ENCODE measurements at regions not wholly inside any gene's neighbourhood (a gene's known extent, or its start where the extent isn't known, plus 50 kb on each side); places are given as distances from the start of the nearest gene placed in this dataset.

DNA sequence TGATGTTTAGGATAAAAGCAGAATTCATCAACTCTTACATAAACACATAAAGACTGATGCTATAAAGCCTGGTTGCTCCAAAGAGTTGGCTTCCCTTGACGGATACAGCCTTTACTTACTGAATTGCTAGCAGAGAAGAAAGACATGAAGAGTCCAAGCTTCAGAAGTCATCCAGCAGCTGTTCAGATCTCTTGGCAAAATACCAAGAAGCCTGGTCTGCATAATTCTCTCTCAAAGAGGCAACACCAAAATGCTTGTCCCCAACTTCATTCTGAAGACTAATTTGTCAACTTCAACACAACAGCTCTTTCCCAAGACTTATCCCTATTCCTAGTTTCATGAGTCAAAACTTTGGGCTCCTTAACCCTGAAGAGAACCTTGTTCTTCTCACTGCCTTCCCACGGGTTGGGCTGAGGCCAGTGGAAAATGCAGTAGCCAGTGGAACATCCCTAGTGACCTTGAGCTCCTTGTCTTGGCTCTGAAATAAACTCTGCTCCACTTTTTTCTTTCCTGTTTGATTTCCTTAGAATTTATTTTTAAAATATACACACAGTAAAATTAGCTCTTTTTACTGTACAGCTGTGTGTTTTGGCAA, 119.2 kb upstream of the THBS1 start:
- no peak for DNase-seq

- DNase-seq = no peak
Observed at GRCh38 chr15:39462691-39463090, 118.2 kb upstream of the THBS1 start.

DNA sequence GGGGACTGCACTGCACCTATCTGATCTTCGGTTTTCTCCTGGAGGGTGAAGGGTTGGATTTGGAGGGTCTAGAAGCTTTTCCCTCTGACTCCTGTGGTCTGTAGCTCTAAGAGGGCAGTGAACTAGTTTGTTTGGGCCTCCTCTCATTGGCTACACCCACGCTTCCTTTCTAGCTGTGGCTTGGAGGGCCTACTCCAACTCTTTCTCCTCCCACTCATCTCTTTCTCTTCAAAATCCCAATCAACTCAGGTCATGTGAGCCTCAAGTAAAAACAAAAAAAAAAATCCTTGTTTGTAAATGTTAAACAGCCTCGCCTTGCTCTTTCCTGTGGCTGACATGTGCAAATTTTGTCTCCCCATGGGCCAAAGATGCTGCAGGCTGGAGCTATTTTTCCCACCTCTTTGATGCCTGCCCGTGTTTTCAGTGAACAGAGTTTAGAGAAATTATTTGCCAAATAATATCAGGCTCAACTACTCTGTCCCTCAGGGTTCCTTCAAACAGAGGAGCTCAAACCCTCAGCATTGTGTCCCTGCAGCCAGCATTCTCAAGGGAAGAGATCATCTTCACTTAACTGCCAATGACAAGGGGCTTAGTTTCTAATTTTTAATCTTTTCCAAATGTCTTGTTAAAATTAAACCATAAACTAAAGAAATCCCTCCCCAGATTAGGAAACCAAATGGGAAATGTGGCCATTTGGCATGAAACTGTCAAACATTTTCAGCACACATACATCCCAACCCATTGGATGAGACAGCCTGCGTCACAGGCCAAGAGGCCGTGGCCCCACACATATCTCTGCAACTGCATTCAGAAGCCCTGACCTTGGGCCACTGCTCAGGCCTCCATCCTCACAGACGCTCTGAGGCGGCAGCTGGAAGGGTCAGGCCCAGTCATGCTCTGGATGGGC, 114.8 kb upstream of the THBS1 start:
- peak; percentile 43 to 57 for DNase-seq

- DNase-seq = no peak
Observed at GRCh38 chr15:39466750-39467105, 114.2 kb upstream of the THBS1 start.

DNA sequence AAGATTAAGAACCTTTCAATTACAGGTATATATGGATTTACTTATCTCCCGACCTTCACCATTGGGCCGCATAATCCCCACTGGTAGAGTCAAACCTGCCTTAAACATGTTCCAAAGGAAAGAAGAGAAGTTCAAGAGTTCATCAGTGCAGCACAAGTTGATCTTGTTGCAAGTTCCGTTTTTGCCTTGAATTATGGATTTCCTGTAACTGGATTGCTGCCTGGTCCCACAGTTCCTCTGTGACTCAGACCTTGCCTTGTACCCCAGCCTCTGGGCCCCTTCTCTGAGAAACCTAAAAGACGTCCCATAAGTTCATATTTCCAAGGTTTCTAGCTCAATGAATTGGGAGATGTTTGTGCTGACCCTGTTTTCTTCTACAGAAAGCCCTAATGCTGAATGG, 112.5 kb upstream of the THBS1 start:
- DNase-seq = peak; percentile 87 to 90

GRCh38 chr15:39468828-39469227, 112.1 kb upstream of the THBS1 start:
- DNase-seq = peak; percentile 56 to 85

DNA sequence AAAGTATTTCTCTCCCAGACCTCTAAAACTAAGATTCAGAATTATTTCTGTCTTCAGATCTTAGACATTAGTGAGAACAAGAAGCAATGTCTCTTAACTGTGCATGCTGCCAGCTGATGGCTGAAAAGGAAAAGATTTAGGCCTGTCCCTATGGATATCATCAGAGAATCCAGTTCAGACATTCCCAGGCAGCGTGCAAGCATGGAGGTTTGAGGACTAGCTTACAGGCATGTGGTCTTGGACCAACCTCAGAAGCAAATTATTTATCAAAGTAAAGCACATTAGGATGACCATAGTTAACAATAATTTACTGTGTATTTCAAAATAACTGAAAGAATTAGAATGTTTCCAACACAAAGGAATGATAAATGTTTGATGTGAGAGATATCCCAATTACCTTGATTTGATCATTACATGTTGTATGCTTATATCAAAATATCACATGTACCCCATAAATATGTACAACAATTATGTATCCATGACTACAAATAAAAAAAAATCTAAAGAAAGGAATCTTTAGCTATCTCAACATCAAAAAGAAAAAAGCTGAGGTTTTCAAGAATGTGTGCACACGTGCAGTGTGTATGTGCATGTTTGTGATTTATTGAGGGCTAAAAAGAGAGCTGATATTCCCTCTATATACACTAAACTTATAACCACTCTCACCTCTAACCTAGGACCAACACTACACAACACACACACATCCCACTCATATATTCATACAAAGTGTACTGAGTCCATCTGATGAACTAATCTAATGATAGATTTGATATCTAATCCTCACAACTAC, 108.9 kb upstream of the THBS1 start:
- DNase-seq = no peak

- DNase-seq = peak; percentile 35 to 54
Observed at GRCh38 chr15:39472621-39473297, 108.1 kb upstream of the THBS1 start.

GRCh38 chr15:39473298-39473947, 107.5 kb upstream of the THBS1 start:
- peak; percentile 18 to 59 for DNase-seq

GRCh38 chr15:39474657-39475056, 106.2 kb upstream of the THBS1 start:
- DNase-seq = no peak

DNA sequence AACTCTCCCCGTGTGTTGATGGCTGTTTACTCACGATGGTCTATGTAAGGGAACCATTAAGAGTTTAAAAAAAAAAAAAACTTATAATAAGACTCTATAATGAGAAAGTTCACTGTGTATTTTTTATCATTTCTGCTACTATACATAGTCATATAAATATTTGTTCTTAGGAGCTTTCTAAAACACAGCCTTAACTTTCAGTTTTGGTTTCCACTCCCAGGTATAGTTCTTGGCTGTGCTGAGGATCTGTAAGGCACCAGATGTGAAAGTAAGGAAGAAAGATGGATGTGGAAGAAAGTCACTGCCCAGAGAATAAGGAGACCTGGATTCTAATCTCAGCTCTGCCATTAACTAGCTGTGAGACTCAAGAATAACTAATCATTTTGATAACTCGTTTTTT, 101.9 kb upstream of the THBS1 start:
- no peak for DNase-seq

GRCh38 chr15:39479911-39480310, 101.0 kb upstream of the THBS1 start:
- DNase-seq = no peak

DNA sequence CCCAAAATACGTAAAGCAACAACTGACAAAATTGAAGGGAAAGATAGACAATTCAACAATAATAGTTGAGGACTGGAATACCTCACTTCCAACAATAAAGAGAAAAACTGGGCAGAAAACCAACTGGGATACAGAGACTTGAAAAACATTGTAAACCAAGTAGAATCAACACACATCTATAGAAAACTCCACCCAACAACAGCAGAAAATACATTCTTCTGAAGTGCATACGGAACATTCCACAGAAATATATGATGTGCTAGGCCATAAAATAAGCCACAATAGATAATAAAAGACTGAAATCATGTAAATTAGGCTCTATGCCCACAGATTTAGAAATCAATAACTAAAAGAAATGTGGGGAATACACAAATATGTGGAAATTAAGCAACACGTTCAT, 98.4 kb upstream of the THBS1 start:
- DNase-seq = no peak

- DNase-seq = no peak
Observed at GRCh38 chr15:39486621-39487457, 94.0 kb upstream of the THBS1 start.

DNA sequence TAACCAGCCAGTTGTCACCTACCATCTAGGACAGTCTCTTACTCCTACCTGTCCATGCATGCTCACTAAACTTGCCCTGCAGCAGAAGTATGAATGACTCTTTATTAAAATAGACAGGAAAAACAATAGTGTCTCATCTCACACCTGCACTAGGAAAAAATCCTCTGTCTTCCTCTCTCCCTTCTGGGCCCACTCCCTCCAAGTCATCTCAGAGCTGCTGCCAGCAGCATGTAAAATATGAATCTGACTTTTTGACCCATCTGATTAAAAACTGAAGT, 93.5 kb upstream of the THBS1 start:
- no peak for DNase-seq

- DNase-seq = no peak
Observed at GRCh38 chr15:39488516-39488915, 92.4 kb upstream of the THBS1 start.

DNA sequence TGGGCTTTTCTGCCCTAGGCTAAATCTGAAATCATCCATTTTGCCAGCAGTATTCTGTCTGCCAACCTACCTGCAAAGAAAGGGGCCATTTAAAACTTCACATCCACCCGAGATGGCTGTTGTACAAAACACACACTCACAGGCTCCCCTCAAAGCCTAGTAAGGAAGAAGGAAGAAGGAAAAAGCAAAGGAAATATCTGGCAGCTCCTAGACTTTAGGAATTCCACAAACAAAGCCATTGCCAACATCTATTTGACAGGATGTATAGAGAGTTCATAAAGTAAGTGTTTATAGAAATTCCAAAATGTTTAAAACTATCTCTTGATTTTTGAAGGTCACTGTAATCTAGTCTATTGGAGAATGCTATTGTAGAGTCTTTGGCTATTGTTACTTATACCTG, 91.9 kb upstream of the THBS1 start:
- DNase-seq = no peak

GRCh38 chr15:39491115-39491885, 89.6 kb upstream of the THBS1 start:
- DNase-seq = no peak

DNA sequence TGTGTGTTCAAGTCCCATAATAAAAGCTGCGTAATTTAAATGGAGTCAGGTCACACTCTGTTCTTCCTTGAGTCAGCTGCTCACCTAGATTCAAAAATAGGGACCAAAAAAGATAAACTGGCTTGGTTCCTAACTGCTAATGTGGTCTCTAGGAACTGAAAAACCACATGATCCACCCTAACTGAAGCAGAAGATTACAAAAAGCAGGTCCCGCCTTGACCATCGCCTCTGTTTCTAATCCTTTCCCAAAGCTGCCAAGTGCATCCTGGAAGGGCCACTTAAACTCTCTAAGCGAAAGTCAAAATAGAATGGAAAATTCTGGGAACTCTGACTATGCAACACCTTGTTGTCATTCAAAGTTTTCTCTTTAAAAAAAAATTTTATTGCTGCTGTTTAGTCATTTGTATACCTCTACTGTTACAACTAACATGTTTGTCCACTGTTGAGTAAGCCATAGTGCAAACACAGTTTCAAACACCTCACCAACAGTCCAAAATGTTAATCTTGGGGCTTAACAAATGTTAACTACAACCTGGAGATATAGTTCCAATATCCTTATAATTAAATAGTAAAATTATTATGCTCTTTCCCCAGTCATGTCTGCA, 88.9 kb upstream of the THBS1 start:
- DNase-seq = no peak

GRCh38 chr15:39493424-39494067, 87.3 kb upstream of the THBS1 start:
- no peak for DNase-seq
